ENCODE measurements at regions not wholly inside any gene's neighbourhood (a gene's known extent, or its start where the extent isn't known, plus 50 kb on each side); places are given as distances from the start of the nearest gene placed in this dataset.
A peak's percentile ranks its signal among the peaks of the same experiment; 100 is the strongest.

DNA sequence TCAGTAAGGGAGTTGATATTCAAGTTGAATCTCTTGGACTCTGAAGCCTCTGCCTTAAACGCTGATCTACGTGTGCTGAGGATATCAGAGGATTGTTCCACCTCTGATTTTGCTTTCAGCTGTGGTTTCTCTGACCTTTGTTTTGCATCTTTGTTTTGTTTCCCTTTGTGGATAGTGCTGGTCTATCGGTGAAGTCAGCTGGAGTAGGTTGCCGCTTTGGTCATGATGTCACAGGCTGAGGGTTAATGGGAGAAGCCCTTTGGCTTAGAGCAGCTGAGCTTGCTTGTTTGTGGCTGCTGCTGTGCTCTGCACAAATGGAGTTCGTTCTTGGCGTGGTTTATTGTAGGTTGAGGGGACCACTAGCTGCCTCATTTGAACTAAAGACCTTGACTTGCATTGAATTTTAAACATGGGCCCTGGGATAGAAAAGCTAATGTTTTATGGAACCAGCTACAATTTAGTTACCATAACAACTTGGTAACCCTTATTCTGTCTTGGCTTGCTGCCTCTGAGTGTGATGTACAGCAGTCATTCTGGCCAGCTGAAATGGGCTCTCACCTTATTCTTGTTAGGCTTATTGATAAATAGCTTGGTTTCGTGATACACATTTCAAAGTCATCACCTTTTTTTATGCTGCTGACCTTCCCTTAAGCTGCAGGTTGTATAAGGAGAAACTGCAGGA is 284.5 kb upstream of the E2F7 start:
- DNase-seq (ENCODE audit: low read depth): no peak

DNA sequence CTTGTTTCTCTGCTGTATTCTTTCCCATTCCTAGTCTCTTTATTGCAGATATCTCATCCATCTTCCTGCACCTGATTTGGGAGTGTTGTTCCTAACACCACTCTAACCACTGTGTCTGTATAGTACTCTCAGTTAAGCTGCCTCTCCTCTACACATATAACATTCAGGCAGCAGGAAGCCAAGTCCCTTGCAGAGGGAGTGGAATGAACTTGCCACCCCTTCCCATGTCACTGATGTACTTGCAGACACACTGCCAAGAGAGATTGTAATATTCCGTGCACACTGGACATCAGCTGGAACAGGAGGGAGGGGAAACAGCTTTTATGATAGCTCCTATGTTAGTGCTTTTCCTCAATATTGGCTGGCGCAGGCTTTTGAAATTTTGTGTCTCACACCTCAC is 281.6 kb upstream of the E2F7 start:
- no peak for DNase-seq (ENCODE audit: low read depth)

- no peak for DNase-seq (ENCODE audit: low read depth)
These were observed 280.0 kb upstream of the E2F7 start for GRCh38 chr12:77345336-77345735.

DNA sequence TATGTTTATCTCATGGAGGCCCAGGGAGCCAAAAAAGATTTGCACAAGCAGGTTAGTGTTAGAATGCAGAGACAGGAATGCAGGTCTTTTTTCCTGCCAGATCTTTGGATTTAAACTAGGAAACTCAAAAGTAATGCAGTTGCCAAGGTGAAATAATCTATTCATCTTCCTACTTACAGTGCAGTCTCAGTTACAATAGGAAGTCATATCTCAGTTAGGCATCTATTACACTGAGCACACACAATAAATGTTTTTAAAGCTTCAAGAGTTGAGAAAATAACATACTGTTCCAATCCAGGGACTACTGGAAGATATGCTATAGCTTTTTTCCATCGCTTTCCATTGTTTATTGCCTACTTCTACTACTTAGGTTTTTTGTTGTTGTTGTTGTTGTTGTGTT is 279.3 kb upstream of the E2F7 start:
- DNase-seq (ENCODE audit: low read depth): no peak

DNA sequence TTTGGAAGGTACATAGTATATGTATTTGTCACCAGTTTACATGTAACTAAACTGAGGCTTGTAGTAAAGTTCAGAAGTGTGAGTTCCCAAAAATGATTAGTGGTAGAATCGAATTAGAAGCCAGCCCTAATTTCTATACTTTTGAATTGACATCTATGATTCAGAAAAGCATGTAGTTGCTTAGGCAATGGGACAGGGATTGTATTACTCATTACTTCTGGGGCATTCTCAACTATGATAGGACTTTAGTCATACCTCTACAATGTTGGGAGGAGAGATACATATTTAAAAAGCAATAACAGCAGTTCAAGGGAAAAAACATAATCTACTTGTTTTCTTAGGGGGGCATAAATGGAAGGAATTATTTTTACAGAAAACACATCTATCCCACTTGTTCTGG is 277.9 kb upstream of the E2F7 start:
- DNase-seq (ENCODE audit: low read depth): peak; percentile 8

DNA sequence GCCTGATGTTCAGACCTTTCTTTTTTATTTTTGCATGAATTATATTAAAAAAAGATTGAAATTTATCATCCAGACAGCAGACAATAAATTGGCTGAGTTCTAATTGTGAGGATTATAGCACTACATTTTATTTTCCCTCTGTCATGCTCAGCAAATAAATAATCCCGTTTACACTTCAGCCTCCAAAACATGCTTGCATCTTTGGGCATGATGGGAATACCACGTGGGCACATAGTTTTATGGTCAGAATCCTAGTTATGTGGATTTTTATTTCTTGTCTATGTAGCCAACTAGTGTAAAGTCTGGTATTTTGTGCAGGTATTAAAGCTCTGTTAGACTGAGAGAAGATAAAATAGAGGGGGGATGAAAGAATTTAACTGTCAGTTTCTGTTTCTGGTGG is 276.9 kb upstream of the E2F7 start:
- DNase-seq (ENCODE audit: low read depth): no peak

DNA sequence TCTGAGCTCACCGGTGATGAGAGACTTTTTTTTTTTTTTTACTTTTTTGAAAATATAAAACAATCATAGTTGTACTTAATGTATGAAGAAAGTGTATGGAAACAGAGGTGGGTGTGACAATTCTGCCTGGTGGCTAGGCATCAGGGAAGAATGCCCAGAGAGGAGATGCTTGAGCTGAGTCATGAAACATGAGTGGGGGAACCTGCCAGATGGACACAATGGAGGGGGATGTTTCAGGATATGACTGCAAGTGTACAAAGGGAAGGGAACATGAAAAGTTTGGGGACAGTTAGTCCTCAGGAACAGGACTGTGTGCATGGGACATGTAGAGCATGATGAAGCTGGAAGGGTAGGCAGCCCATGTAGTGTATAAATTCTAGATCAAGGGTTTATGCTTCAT is 274.2 kb upstream of the E2F7 start:
- peak; percentile 37 for DNase-seq (ENCODE audit: low read depth)

- no peak for DNase-seq (ENCODE audit: low read depth)
These were observed 272.0 kb upstream of the E2F7 start for GRCh38 chr12:77337362-77337761.

GRCh38 chr12:77334806-77335205 is 269.4 kb upstream of the E2F7 start:
- no peak for DNase-seq (ENCODE audit: low read depth)

DNA sequence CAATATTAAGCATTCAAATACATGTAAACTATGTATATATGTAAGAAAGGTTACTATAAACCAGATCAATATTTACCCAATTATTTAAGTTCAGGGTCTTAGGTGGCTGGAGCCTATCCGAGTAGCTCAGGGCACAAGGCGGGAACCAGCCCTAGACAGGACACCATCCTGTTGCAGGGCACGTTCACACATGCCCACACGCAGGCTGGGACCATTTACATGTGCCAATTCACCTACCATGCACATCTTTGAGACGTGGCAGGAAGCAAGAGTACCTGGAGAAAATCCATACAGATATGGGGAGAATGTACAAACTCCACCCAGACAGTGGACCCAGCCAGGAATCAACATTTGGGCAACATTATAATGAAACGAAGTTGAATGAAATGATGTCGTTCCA is 263.0 kb upstream of the E2F7 start:
- no peak for DNase-seq (ENCODE audit: low read depth)

- no peak for DNase-seq (ENCODE audit: low read depth)
These were observed 260.3 kb upstream of the E2F7 start for GRCh38 chr12:77325511-77326236.

- DNase-seq (ENCODE audit: low read depth): peak; percentile 70
These were observed 259.5 kb upstream of the E2F7 start for GRCh38 chr12:77324763-77325468.

DNA sequence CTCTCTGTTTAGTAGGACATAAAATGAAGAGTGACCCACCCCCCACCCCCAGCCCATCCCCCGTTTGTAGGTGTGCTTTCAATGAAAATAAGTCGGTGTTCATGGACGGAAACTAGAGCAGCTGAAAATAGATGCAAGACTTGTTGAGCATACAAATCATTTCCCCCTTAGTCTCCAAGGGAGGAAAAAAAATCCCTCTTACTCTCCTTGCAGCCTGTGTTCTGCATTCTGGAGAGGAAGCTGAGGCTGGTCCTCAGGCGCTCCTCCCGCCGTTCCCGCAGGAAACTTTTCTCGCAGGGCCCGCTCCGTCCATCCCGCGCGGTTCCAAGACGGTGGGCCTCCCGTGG is 259.0 kb upstream of the E2F7 start:
- no peak for DNase-seq (ENCODE audit: low read depth)

GRCh38 chr12:77323788-77324415 is 258.5 kb upstream of the E2F7 start:
- no peak for DNase-seq (ENCODE audit: low read depth)

- no peak for DNase-seq (ENCODE audit: low read depth)
These were observed 253.8 kb upstream of the E2F7 start for GRCh38 chr12:77319166-77319565.

DNA sequence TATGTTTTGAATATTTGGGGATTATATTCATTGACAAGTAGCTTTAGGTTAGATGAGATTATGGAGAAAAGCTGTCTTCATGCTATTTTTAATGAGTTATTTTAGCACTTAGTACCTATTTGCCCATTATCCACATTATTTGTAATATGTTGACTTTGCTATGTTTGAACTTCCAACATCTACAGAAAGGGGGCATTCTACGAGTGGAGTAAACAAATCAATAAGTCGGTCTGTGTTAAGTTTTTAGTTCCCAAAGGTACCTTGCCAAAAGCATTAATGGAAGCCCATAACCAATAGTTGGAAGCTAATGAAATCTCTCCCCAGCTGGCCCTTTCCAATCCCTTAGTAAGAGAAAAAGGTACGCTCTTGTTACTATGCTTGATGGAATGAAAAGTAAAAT is 250.0 kb upstream of the E2F7 start:
- no peak for DNase-seq (ENCODE audit: low read depth)

- no peak for DNase-seq (ENCODE audit: low read depth)
These were observed 249.1 kb upstream of the E2F7 start for GRCh38 chr12:77314378-77315052.

GRCh38 chr12:77308056-77308455 is 242.7 kb upstream of the E2F7 start:
- DNase-seq (ENCODE audit: low read depth): no peak

- DNase-seq (ENCODE audit: low read depth): no peak
These were observed 235.4 kb upstream of the E2F7 start for GRCh38 chr12:77300811-77301210.

GRCh38 chr12:77299910-77300669 is 234.7 kb upstream of the E2F7 start:
- DNase-seq (ENCODE audit: low read depth): peak; percentile 78

DNA sequence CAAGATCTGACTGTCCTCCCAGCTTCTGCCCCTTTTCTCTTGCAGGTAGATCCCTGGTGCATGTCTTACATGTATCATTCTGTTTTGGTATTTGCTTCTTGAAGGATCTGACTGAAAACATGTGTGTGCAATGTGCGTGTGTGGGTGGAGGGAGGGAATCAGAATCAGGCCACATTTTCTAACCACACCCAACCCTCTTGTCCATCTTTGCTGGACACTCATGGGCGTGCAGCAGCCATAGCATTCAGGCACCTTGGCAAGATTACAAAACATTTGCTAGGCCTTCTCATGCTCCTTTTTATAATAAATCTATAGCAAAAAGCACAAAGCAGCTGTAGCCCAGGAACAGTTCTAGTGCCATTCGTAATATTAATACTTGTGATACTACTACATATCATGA is 233.6 kb upstream of the E2F7 start:
- DNase-seq (ENCODE audit: low read depth): peak; percentile 1

- DNase-seq (ENCODE audit: low read depth): peak; percentile 34
These were observed 228.6 kb upstream of the E2F7 start for GRCh38 chr12:77294016-77294415.
